H1 (cell line): ENCODE measurements at regions not wholly inside any gene's neighbourhood (a gene's known extent, or its start where the extent isn't known, plus 50 kb on each side); places are given as distances from the start of the nearest gene placed in this dataset.
A peak's percentile ranks its signal among the peaks of the same experiment; 100 is the strongest.

Source experiments
- CTCF ChIA-PET: fragments of 300-600 bp; sonication (Branson Sonifier 250); formaldehyde crosslinking; loops from one replicate; lab custom pipeline; 2021; ENCODE audit not compliant: partially characterized antibody; lab: Charles Lee
- POLR2A ChIA-PET: fragments of 300-600 bp; sonication (Branson Sonifier 250); formaldehyde crosslinking; loops from one replicate; lab custom pipeline; 2021; ENCODE audit warnings: inconsistent platforms; ENCODE audit not compliant: partially characterized antibody; lab: Charles Lee
- DNase-seq, 2 experiments: peaks; one replicate each; pipeline versions ENCODE4 v3.0.0 to v3.0.0-alpha.2; 2010 to 2022; ENCODE audit warnings: low spot score in 2 of 2, low read depth in 1 of 2, mixed read lengths in 1 of 2
- FAIRE-seq: peaks from 2 replicates; lab custom pipeline; 2011; peaks lifted over from hg19 to GRCh38; lab: Jason Lieb, UNC
- H2AFZ ChIP-seq: 2 replicates; pipeline ENCODE4 v1.8.1; 2012; ENCODE audit warnings: low read length, inconsistent platforms
- H2AK5ac ChIP-seq: 2 replicates; pipeline ENCODE4 v1.6.1; 2013; ENCODE audit warnings: low read depth, low read length
- H2BK120ac ChIP-seq: replicated peaks from 2 replicates; pipeline ENCODE3; 2013; ENCODE audit warnings: low read depth, low read length, inconsistent platforms
- H2BK12ac ChIP-seq: 2 replicates; pipeline ENCODE4 v1.6.1; 2013; ENCODE audit warnings: low read depth, low read length
- H2BK15ac ChIP-seq: 2 replicates; pipeline ENCODE4 v1.6.1; 2013; ENCODE audit warnings: low read length
- H2BK20ac ChIP-seq: 2 replicates; pipeline ENCODE4 v1.6.1; 2013; ENCODE audit warnings: low read length
- H2BK5ac ChIP-seq: 2 replicates; pipeline ENCODE4 v1.6.1; 2013; ENCODE audit warnings: low read depth, low read length
- H3K14ac ChIP-seq: 2 replicates; pipeline ENCODE4 v1.6.1; 2013; ENCODE audit warnings: inconsistent platforms; ENCODE audit not compliant: insufficient read length
- H3K18ac ChIP-seq: 2 replicates; pipeline ENCODE4 v1.6.1; 2013; ENCODE audit warnings: low read length; ENCODE audit errors: extremely low read depth
- H3K23ac ChIP-seq: 2 replicates; pipeline ENCODE4 v1.6.1; 2013; ENCODE audit warnings: inconsistent platforms; ENCODE audit not compliant: insufficient read length
- H3K23me2 ChIP-seq: 2 replicates; pipeline ENCODE4 v1.6.1; 2013; ENCODE audit warnings: low read depth, low read length
- H3K27ac ChIP-seq: 2 replicates; pipeline ENCODE4 v1.6.1; 2011; ENCODE audit warnings: low read depth, low read length, inconsistent platforms
- H3K27me3 ChIP-seq, 4 experiments: replicated peaks in 1 of 4; 1 replicate in 1 of 4; 2 replicates in 3 of 4; pipeline versions ENCODE4 v1.6.1 to v1.8.1; 2011 to 2013; ENCODE audit warnings: low read length in 3 of 4, mild to moderate bottlenecking in 3 of 4, inconsistent platforms in 2 of 4, mixed read lengths in 2 of 4, moderate library complexity in 1 of 4; ENCODE audit not compliant: control insufficient read depth in 3 of 4, insufficient read depth in 3 of 4; ENCODE audit errors: extremely low read depth in 1 of 4
- H3K36me3 ChIP-seq, 4 experiments: 2 replicates each; pipeline versions ENCODE4 v1.6.1 to v1.8.1; 2011 to 2013; ENCODE audit warnings: mild to moderate bottlenecking in 4 of 4, low read length in 3 of 4, moderate library complexity in 2 of 4, control low read depth in 1 of 4, inconsistent platforms in 1 of 4; ENCODE audit not compliant: insufficient read depth in 4 of 4, control insufficient read depth in 2 of 4
- H3K4ac ChIP-seq: replicated peaks from 2 replicates; pipeline ENCODE3; 2013; ENCODE audit warnings: low read length, low read depth, mixed read lengths, inconsistent platforms; ENCODE audit not compliant: insufficient read length
- H3K4me1 ChIP-seq, 4 experiments: replicated peaks in 1 of 4; 1 replicate in 1 of 4; 2 replicates in 3 of 4; pipeline versions ENCODE4 v1.6.1 to v1.8.1; 2011 to 2013; ENCODE audit warnings: low read length in 3 of 4, inconsistent platforms in 2 of 4, mixed read lengths in 1 of 4; ENCODE audit not compliant: insufficient read depth in 4 of 4, control insufficient read depth in 3 of 4
- H3K4me2 ChIP-seq, 2 experiments: 2 replicates each; pipeline versions ENCODE4 v1.6.1 to v1.8.1; 2011 to 2013; ENCODE audit warnings: low read depth in 2 of 2, low read length in 2 of 2, control low read depth in 1 of 2, inconsistent platforms in 1 of 2, mild to moderate bottlenecking in 1 of 2; ENCODE audit not compliant: insufficient read depth in 1 of 2
- H3K4me3 ChIP-seq, 4 experiments: fragments of 200-600, 300-600 bp in 1 of 4; sonication (generic), shearing (Covaris generic), sonication (Bioruptor Twin) in 1 of 4; 2 replicates each; pipeline versions ENCODE4 v1.5.1 to v1.8.1; 2011 to 2016; ENCODE audit warnings: low read length in 4 of 4, low read depth in 3 of 4, control low read depth in 2 of 4, inconsistent platforms in 2 of 4, mild to moderate bottlenecking in 2 of 4, mixed read lengths in 1 of 4, moderate library complexity in 1 of 4; ENCODE audit not compliant: insufficient read depth in 2 of 4; ENCODE audit errors: extremely low read depth in 1 of 4
- H3K56ac ChIP-seq: replicated peaks from 2 replicates; pipeline ENCODE3; 2013; ENCODE audit warnings: low read depth, mild to moderate bottlenecking, mixed read lengths, low read length, inconsistent platforms; ENCODE audit not compliant: insufficient read length
- H3K79me1 ChIP-seq: 2 replicates; pipeline ENCODE4 v1.6.1; 2013; ENCODE audit warnings: low read depth, low read length, control low read depth
- H3K79me2 ChIP-seq, 2 experiments: 2 replicates each; pipeline versions ENCODE4 v1.6.1 to v1.8.1; 2012 to 2013; ENCODE audit warnings: low read length in 2 of 2, mild to moderate bottlenecking in 2 of 2, inconsistent platforms in 1 of 2; ENCODE audit not compliant: insufficient read depth in 2 of 2, control insufficient read depth in 1 of 2
- H3K9ac ChIP-seq, 4 experiments: replicated peaks in 1 of 4; 1 replicate in 1 of 4; 2 replicates in 3 of 4; pipeline versions ENCODE4 v1.6.1 to v1.8.1; 2011 to 2013; ENCODE audit warnings: low read depth in 3 of 4, low read length in 3 of 4, control low read depth in 2 of 4, mild to moderate bottlenecking in 2 of 4, moderate library complexity in 2 of 4, inconsistent platforms in 1 of 4; ENCODE audit errors: extremely low read depth in 1 of 4
- H3K9me3 ChIP-seq, 2 experiments: 2 replicates each; pipeline versions ENCODE4 v1.6.1 to v1.8.1; 2012 to 2013; ENCODE audit warnings: mild to moderate bottlenecking in 2 of 2, moderate library complexity in 2 of 2, control low read depth in 1 of 2, inconsistent platforms in 1 of 2, low read depth in 1 of 2, low read length in 1 of 2, mixed read lengths in 1 of 2; ENCODE audit not compliant: insufficient read depth in 2 of 2
- H4K20me1 ChIP-seq, 2 experiments: replicated peaks in 1 of 2; 2 replicates each; pipeline versions ENCODE3 to v1.8.1; 2011 to 2013; ENCODE audit warnings: inconsistent platforms in 2 of 2, low read length in 2 of 2, mild to moderate bottlenecking in 1 of 2; ENCODE audit not compliant: insufficient read depth in 2 of 2, control insufficient read depth in 1 of 2
- H4K5ac ChIP-seq: 2 replicates; pipeline ENCODE4 v1.6.1; 2013; ENCODE audit warnings: low read length, low read depth, mixed read lengths, inconsistent platforms; ENCODE audit not compliant: insufficient read length
- H4K8ac ChIP-seq: 2 replicates; pipeline ENCODE4 v1.8.0; 2013; ENCODE audit warnings: mild to moderate bottlenecking, moderate library complexity, low read length, inconsistent platforms; ENCODE audit not compliant: insufficient read depth; ENCODE audit errors: extremely low read depth
- H4K91ac ChIP-seq: replicated peaks from 2 replicates; pipeline ENCODE3; 2013; ENCODE audit warnings: low read length, mixed read lengths, inconsistent platforms; ENCODE audit not compliant: insufficient read length
- CHD2 ChIP-seq: IDR thresholded peaks from 2 replicates; pipeline ENCODE4 v1.6.1; 2012; ENCODE audit warnings: low read length, improper control_type of control experiment
- HDAC2 ChIP-seq, 2 experiments: fragments of 300-600 bp in 1 of 2; sonication (generic) in 1 of 2; IDR thresholded peaks; 2 replicates each; pipeline ENCODE4 v1.6.1; 2011 to 2012; ENCODE audit warnings: low read depth in 2 of 2, low read length in 2 of 2, mild to moderate bottlenecking in 2 of 2, moderate library complexity in 2 of 2, borderline replicate concordance in 1 of 2, inconsistent platforms in 1 of 2
- JUND ChIP-seq: IDR thresholded peaks from 2 replicates; pipeline ENCODE4 v1.6.1; 2011; ENCODE audit warnings: mild to moderate bottlenecking, improper control_type of control experiment, low read length
- PHF8 ChIP-seq: fragments of 200-600 bp; sonication (generic); conservative IDR thresholded peaks from 2 replicates; pipeline ENCODE4 v1.7.1; 2012; ENCODE audit warnings: low read depth, mild to moderate bottlenecking, inconsistent platforms, low read length, moderate library complexity
- POU5F1 ChIP-seq: IDR thresholded peaks from 2 replicates; pipeline ENCODE4 v1.6.1; 2011; ENCODE audit warnings: low read depth, mild to moderate bottlenecking, low read length, moderate library complexity
- RFX5 ChIP-seq: IDR thresholded peaks from 2 replicates; pipeline ENCODE4 v1.6.1; 2011; ENCODE audit warnings: low read depth, low read length, improper control_type of control experiment, borderline replicate concordance
- SP1 ChIP-seq: IDR thresholded peaks from 2 replicates; pipeline ENCODE4 v1.6.1; 2011; ENCODE audit warnings: low read depth, low read length
- WGBS, 2 experiments: shearing (Covaris generic) in 1 of 2; methylation state at CpG; one replicate each; pipeline versions ENCODE4 v1.1.6 to v1.1.7; 2013 to 2015; ENCODE audit warnings: low lambda C conversion rate in 2 of 2, mixed read lengths in 2 of 2, inconsistent platforms in 1 of 2, low coverage in 1 of 2, missing lambda C conversion rate in 1 of 2; ENCODE audit not compliant: insufficient replicate concordance in 2 of 2, insufficient coverage in 1 of 2, insufficient read length in 1 of 2; ENCODE audit errors: extremely low coverage in 1 of 2, missing lambda C conversion rate in 1 of 2; 5-methylcytosine and 5-hydroxymethylcytosine counted together

DNA sequence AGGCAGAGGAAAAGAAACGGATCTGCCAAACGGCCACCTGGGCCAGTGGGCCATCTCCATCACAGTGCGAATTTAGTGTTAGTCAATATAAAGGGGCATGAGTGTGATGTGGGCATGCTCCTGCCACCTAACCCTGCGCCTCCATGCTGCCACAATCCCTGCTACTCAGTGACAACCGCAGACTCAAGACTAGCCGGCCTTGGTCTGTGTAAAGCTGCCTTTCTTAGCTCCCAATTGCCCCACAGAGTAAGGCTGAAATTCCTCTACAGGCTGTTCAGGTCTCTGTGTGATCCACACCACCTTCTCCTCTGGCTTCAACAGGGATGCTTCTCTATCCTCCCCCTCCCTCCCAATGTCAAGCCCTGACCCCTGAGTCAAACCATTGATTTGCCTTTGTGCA lies 269.7 kb downstream of the XXYLT1 start:
- 82% methylated on average over 6 of the region's 6 CpGs; no CpG with 5 or more reads in 1 of the 2 experiments for WGBS, 2 experiments
- Histone ChIP-seq H3K79me1 (no peaks in the 10 kb centered on the region), H2BK5ac (no peak overlapping the region), H3K56ac (no peak overlapping the region), H4K20me1 (no peaks in the 10 kb centered on the region), H3K79me2 (no peaks in the 10 kb centered on the region), H2BK12ac (no peak overlapping the region), H2BK20ac (no peak overlapping the region), H3K4me1 (no peaks in the 10 kb centered on the region; a peak in 3 of 7 replicates), H2AK5ac (no peak overlapping the region), H3K27me3 (no peaks in the 10 kb centered on the region), H2BK15ac (peak overlapping the region; percentile 76; the same call in 1 of the 2 replicates), H3K18ac (no peak overlapping the region), H3K4me3 (no peak overlapping the region), H3K4me2 (no peak overlapping the region), H4K8ac (peak overlapping the region; percentile 6; the same call in 1 of the 2 replicates), H4K91ac (no peak overlapping the region), H3K23ac (no peak overlapping the region), H3K14ac (no peak overlapping the region), H3K4ac (no peak overlapping the region), H3K9me3 (no peaks in the 10 kb centered on the region), H4K5ac (no peak overlapping the region), H3K9ac (no peak overlapping the region), H3K27ac (no peak overlapping the region), H3K23me2 (no peaks in the 10 kb centered on the region; the same call in 1 of the 2 replicates), H3K36me3 (no peaks in the 10 kb centered on the region), H2BK120ac (no peak overlapping the region), H2AFZ (no peak overlapping the region)
- FAIRE-seq = no peak
- ChIA-PET POLR2A (no interaction called here), CTCF (interaction anchor here (1.1 to 3.8 kb wide), 21 partner anchors 11 to 286 kb away, joined by 3 to 21 read pairs (median 4); no protein-coding TSS in a partner anchor)
- DNase-seq = no peak
- no peak for TF ChIP-seq POU5F1
- no peak for TF ChIP-seq CHD2
- TF ChIP-seq JUND = no peak
- no peak for TF ChIP-seq SP1
- no peak for TF ChIP-seq HDAC2 (IDR thresholded peaks at IDR 0.05; ENCODE audit: borderline replicate concordance in 1 of 2, low read depth in 2 of 2, low read length in 2 of 2)
- no peak for TF ChIP-seq PHF8
- no peak for TF ChIP-seq RFX5
